ENCODE measurements at regions not wholly inside any gene's neighbourhood (a gene's known extent, or its start where the extent isn't known, plus 50 kb on each side); places are given as distances from the start of the nearest gene placed in this dataset.

DNA sequence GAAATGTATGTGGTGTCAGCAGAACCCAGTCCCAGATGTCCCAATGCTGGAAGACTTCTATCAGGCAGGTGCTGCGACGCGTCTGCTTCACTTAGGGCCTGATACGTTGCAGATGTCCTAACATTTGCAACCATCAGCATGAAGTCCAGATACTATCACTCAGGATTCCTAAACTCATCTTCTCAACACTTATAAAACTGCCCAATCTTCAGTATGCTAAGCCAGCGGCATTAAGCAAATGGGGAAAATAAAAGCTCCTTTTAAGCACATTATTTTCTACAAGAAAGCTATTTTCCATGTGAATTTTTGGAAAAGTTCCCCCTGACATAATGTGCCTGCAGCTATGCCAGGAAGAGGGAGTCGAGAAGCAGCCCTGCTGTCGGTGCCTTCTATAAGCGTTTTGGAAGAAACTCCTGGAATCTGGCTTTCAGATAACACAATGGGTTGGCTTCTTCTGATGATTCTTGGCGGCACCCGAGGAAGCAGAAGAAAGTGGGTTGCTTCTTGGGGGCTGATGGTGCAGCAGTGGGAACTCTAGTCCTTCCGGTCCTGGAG, 60.7 kb upstream of the ITGA6 start:
- no peak for ATAC-seq
- no peak for DNase-seq
- no peak for TF ChIP-seq CTCF (IDR thresholded peaks at IDR 0.05)
- intact Hi-C loops (cut with DNase I) = no loop called here
- peaks cover 6% of the 10 kb centered on the region for H3K9me3 ChIP-seq
- no peak overlapping the region for H3K4me3 ChIP-seq
- H3K27ac ChIP-seq = no peak overlapping the region
- no peaks in the 10 kb centered on the region for H3K27me3 ChIP-seq (ENCODE audit: low read depth)
- H3K4me1 ChIP-seq = no peaks in the 10 kb centered on the region
- no peaks in the 10 kb centered on the region for H3K36me3 ChIP-seq

- no peak overlapping the region for H3K4me3 ChIP-seq
- ATAC-seq (no peak), DNase-seq (no peak)
- TF ChIP-seq CTCF (IDR thresholded peaks at IDR 0.05) = no peak
- H3K4me1 ChIP-seq = peaks cover 12% of the 10 kb centered on the region
- no peaks in the 10 kb centered on the region for H3K36me3 ChIP-seq
- H3K27me3 ChIP-seq (ENCODE audit: low read depth) = no peaks in the 10 kb centered on the region
- intact Hi-C loops (cut with DNase I) = no loop called here
- no peak overlapping the region for H3K27ac ChIP-seq
- peaks cover 6% of the 10 kb centered on the region for H3K9me3 ChIP-seq
Observed at GRCh38 chr2:172370821-172371455, 56.4 kb upstream of the ITGA6 start.

GRCh38 chr2:172372436-172372835, 55.0 kb upstream of the ITGA6 start:
- H3K36me3 ChIP-seq = no peaks in the 10 kb centered on the region
- no peaks in the 10 kb centered on the region for H3K27me3 ChIP-seq (ENCODE audit: low read depth)
- no peak for TF ChIP-seq CTCF (IDR thresholded peaks at IDR 0.05)
- H3K4me3 ChIP-seq = no peak overlapping the region
- peaks cover 6% of the 10 kb centered on the region for H3K9me3 ChIP-seq
- DNase-seq (no peak), ATAC-seq (no peak)
- intact Hi-C loops (cut with DNase I) = no loop called here
- peaks cover 18% of the 10 kb centered on the region for H3K4me1 ChIP-seq
- H3K27ac ChIP-seq = no peak overlapping the region

- DNase-seq (no peak), ATAC-seq (no peak)
- TF ChIP-seq CTCF (IDR thresholded peaks at IDR 0.05) = no peak
- H3K27ac ChIP-seq = no peak overlapping the region
- peaks cover 22% of the 10 kb centered on the region for H3K4me1 ChIP-seq
- peaks cover 6% of the 10 kb centered on the region for H3K9me3 ChIP-seq
- H3K4me3 ChIP-seq = no peak overlapping the region
- H3K27me3 ChIP-seq (ENCODE audit: low read depth) = no peaks in the 10 kb centered on the region
- no peaks in the 10 kb centered on the region for H3K36me3 ChIP-seq
- intact Hi-C loops (cut with DNase I) = no loop called here
Observed at GRCh38 chr2:172373076-172373475, 54.3 kb upstream of the ITGA6 start.

GRCh38 chr2:172373766-172374165, 53.6 kb upstream of the ITGA6 start:
- intact Hi-C loops (cut with DNase I) = no loop called here
- TF ChIP-seq CTCF (IDR thresholded peaks at IDR 0.05) = no peak
- Histone ChIP-seq H3K4me1 (peaks cover 22% of the 10 kb centered on the region), H3K4me3 (no peak overlapping the region), H3K27ac (no peak overlapping the region), H3K9me3 (peaks cover 2% of the 10 kb centered on the region), H3K36me3 (no peaks in the 10 kb centered on the region), H3K27me3 (ENCODE audit: low read depth) (no peaks in the 10 kb centered on the region)
- no peak for ATAC-seq
- DNase-seq = no peak
